Activated CD4-positive, alpha-beta T cell treated with anti-CD3 and anti-CD28 coated beads, Interleukin-2, Interleukin-6, amounts not matched to agents 100 ng/mL and 50 ng/mL, durations not matched to agents 16 hours and 8 hours (primary cell): ENCODE measurements at regions not wholly inside any gene's neighbourhood (a gene's known extent, or its start where the extent isn't known, plus 50 kb on each side); places are given as distances from the start of the nearest gene placed in this dataset.

Experiments used
- DNase-seq: peaks from one replicate; pipeline ENCODE4 v3.0.0-alpha.2; 2020

- DNase-seq, result no peak
Observed at GRCh38 chr2:57894381-57894780, 152.2 kb upstream of the VRK2 start.

DNA sequence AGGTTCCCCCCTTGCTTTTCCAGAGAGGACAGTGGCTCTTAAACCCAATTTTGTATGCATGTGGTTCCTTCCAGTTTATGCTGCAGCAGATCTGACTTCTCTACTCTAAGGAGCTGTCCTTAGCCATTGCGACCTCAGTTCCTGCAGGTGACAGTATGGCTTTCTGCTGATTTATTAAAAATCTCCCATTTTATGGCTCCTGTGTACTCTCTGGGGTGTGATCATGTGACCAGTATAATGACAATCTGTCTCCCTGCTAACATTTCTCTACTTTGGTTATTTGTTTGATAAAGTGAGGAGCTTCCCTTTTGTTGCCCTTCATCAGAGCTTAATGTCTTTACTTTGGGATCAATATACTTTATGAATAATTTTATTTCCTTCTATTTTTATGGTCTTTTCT, 148.7 kb upstream of the VRK2 start:
- no peak for DNase-seq

DNA sequence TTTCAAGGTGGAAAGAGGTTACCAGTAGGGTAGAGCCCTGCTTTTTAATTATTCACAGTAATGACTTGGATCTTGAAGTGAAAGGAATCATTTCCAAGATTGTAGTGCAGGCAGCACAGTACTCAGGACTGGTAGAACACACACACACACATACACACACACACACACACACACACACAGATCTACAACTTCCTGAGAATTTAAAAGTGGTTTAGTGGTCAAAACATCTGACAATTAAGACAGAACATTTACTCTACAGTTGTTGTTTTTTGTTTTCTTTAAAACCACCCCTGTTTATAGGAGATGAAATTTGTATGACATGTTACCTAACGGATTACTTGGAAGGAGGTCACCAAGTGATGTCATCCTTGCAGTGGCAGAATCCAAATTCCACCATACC, 146.7 kb upstream of the VRK2 start:
- DNase-seq, result no peak

DNA sequence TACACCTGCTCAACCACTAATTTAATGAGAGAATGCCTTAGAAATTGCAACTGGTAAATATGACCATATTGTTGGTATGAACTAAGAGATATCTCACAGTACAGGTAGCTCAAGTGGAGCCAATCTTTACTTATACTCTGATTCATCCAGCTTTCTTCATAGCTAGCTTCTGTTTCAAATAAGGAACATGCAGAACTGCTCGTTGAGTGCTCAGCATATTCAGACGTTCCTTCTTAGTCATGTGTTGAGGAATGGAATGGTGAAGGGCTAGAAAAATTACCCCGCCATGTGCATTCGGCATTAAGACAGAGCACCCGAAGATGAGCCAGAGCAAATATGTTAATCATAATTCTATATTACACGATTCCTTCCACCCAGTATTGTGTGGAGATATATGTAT, 144.0 kb upstream of the VRK2 start:
- no peak for DNase-seq

DNA sequence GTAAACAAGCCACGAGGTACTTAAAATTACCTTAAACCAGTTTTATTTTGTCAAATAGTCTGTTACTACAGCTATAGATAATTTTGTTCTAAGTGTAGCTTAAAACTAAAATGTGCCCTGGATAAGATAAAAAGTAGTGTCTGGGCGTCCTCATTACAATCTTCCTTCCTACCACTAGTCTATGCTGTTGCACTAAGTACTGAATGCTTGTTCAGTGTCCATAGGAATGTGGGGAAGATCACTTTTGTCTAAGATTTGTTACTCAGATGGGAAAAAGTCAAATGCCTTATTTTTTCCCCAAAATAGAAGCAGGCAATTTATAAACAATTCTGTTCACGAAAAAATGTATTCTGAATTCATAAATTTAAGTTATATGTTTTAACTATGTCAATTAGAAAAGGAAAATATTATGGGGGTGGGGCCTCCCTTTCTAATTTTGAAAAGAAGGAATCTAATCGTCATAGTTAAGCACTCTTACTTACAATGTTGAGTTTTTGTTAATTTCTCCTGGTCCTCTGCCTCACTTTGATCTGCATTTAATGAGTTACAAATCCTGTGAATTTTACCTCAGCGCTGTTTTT, 140.4 kb upstream of the VRK2 start:
- peak; percentile 32 for DNase-seq

- no peak for DNase-seq
Observed at GRCh38 chr2:57907411-57907810, 139.2 kb upstream of the VRK2 start.

GRCh38 chr2:57908736-57909161, 137.9 kb upstream of the VRK2 start:
- DNase-seq, result peak; percentile 1

GRCh38 chr2:57918126-57918525, 128.5 kb upstream of the VRK2 start:
- no peak for DNase-seq

DNA sequence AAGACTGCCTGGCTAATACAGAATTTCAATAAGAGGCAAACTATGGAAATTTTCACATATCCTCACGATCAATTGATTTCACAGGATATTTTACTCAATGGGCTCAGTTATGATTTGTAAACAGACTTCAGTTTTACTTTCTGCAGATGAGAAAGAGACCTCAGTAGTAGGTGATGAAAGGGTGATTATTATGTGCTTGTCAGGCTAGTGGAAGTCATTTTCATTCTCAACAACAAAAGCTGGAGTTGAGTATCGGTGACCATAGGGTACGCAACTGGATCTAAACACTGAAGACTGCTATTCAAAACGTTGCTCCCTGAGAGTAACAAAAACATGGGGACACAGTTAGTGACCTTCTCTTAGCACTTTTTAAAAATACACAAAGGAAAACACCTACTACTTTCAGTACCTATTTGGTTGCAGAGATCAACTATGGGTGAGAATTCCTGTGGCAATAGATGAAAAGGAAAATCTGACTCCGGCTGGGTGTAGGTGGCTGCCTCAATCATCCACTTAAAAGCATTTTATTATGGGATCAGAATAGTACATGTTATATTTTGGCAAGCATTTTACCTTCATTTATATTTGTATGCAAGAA, 126.2 kb upstream of the VRK2 start:
- no peak for DNase-seq

- DNase-seq, result no peak
Observed at GRCh38 chr2:57934659-57935058, 111.9 kb upstream of the VRK2 start.

- DNase-seq, result no peak
Observed at GRCh38 chr2:57936216-57936615, 110.4 kb upstream of the VRK2 start.

- no peak for DNase-seq
Observed at GRCh38 chr2:57937456-57937855, 109.2 kb upstream of the VRK2 start.

GRCh38 chr2:57941816-57942215, 104.8 kb upstream of the VRK2 start:
- DNase-seq, result no peak

DNA sequence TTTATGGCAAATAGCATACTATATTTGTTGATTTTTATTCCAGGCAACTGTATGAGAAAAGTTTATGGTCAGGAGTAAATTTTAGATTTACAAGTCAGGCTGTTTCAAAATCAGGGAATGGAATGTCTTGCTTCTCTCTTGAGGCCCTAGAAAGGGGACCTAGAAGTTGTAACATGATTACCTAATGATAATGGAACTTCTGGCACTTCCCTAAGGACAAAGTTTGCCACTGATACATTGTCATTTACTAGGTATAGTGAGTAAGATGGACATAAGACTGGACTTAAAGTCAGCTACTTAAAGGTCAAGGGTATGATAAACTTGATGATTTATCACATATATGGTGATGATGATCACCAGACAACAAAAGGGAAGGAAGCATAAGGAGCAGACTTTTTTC, 103.3 kb upstream of the VRK2 start:
- no peak for DNase-seq

DNA sequence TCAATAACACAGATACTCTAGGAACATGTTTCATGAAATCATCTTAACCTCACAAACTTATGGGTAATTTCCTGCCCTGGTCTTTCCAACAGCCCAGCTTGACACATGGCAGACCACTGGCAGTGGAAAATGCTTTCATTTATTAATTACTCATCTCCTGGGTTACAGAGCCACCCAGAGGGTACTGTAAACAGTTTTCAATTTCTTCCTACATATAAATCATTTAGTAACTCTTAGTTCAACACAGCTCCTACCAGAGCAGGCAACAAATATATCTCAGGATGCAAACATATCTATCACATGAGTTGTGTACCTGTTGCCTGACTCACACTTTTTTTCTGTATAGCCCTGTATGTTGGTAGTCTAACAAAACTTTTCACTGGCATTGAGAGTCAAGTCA, 99.2 kb upstream of the VRK2 start:
- no peak for DNase-seq

DNA sequence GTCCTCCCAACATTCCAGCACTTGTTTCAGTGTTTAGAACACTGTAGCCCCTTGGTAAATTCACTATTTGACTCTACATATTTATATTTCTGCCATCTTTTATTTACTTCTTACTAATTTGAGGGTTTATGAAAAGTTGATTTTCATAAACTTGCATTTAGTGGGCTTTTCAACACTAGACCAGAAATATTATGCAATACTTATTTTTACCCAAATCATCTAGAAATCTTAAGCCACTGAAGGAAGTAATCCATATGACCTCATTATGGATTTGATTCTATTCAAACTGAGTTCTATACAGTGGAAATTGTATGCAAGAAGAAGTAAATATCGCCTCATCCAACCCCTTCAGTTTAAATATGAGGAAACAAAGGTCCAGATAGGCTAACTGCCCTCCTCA, 92.6 kb upstream of the VRK2 start:
- DNase-seq, result no peak

DNA sequence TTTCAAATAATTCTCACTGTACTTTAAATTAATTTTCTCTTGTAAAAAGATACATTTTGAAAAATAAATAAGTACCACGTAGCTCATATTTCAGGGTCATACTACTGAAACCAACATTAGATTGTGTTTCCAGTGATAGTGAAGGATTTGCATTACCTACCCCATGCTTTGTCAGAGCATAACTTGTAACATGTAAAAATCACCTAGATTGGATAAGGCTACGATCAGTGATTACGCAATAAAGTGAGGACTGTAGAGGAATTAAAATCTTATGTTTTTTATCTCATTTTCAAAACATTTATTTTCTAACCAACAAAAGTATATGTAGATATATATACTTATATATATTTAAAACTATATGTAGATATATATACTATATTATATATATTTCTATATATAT, 89.4 kb upstream of the VRK2 start:
- no peak for DNase-seq

- DNase-seq, result no peak
Observed at GRCh38 chr2:57959390-57959789, 87.2 kb upstream of the VRK2 start.

- DNase-seq, result no peak
Observed at GRCh38 chr2:57962861-57963260, 83.7 kb upstream of the VRK2 start.

DNA sequence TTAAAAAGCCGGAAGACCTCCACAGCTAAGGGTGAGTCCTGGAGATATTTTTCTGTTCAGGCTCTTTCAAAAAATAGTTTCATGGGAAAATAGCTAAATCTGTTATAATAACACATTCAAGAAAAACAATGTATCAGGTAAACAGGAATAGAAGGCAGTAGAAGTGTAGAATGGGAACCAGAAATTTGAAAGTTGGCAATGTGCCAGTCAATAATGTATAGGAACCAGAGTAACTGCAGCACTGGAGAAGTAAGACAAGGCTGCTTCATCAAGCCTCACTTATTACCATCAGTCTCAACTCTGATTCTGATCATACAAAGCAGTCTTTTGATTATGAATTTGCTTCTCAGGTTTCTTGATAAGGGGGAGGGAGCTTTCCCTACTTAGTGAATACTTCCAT, 81.4 kb upstream of the VRK2 start:
- DNase-seq, result no peak

GRCh38 chr2:57965961-57966360, 80.6 kb upstream of the VRK2 start:
- no peak for DNase-seq

DNA sequence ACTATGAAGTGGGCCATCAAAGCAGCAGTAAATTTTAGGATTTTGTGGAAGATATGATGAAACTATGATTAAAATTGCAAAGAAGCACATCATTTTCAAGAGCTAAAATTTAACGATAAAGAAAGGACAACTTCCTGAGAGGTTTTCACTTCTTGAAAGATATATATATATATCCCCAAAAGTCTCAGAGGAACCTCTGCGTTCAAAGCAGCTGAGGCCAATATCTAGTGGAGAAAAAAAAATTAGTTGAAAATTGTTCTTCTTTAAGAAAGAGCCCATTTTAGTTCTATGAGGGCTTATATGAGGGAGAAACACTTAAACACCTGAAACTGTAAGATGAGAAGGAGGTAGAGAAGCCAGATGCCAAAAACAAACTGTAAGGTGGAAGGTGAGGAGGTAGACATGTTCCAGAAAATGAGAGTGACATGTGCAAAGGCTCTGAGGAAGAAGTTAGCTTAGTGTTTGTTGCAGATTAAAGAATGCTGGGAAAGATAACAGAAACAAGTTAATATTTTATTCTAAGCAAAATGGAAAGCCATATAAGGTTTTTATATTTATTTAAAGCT, 72.9 kb upstream of the VRK2 start:
- no peak for DNase-seq

GRCh38 chr2:57979158-57979557, 67.4 kb upstream of the VRK2 start:
- DNase-seq, result no peak

- no peak for DNase-seq
Observed at GRCh38 chr2:57981083-57981768, 65.4 kb upstream of the VRK2 start.
